GM12891 (cell line): ENCODE measurements at regions not wholly inside any gene's neighbourhood (a gene's known extent, or its start where the extent isn't known, plus 50 kb on each side); places are given as distances from the start of the nearest gene placed in this dataset.
"Not testable (repeated sequence)": the region's sequence is repeated elsewhere in the genome, so short reads cannot be mapped to it uniquely, and the experiment has no call there.

ENCODE experiments used
- DNase-seq: peaks from one replicate; pipeline ENCODE4 v3.0.0; 2011; ENCODE audit warnings: low spot score; ENCODE audit not compliant: insufficient read length
- FAIRE-seq: peaks from 2 replicates; lab custom pipeline; 2011; peaks lifted over from hg19 to GRCh38; lab: Jason Lieb, UNC
- PAX5 ChIP-seq: IDR thresholded peaks from 2 replicates; pipeline ENCODE4 v1.6.1; 2011; ENCODE audit warnings: low read length, moderate library complexity, mild to moderate bottlenecking; ENCODE audit not compliant: insufficient read depth, severe bottlenecking
- POLR2A ChIP-seq: IDR thresholded peaks from 2 replicates; pipeline ENCODE4 v1.6.1; 2011; ENCODE audit warnings: low read depth, low read length, control low read depth
- POLR2AphosphoS5 ChIP-seq: IDR thresholded peaks from 2 replicates; pipeline ENCODE4 v1.6.1; 2011; ENCODE audit warnings: low read depth, low read length, control low read depth
- POU2F2 ChIP-seq: IDR thresholded peaks from 2 replicates; pipeline ENCODE4 v1.6.1; 2011; ENCODE audit warnings: low read depth, mild to moderate bottlenecking, control low read depth, low read length, moderate library complexity
- SPI1 ChIP-seq: IDR thresholded peaks from 2 replicates; pipeline ENCODE4 v1.6.1; 2011; ENCODE audit warnings: low read depth, low read length, control low read depth
- TAF1 ChIP-seq: IDR thresholded peaks from 2 replicates; pipeline ENCODE4 v1.6.1; 2011; ENCODE audit warnings: low read depth, low read length, control low read depth

DNA sequence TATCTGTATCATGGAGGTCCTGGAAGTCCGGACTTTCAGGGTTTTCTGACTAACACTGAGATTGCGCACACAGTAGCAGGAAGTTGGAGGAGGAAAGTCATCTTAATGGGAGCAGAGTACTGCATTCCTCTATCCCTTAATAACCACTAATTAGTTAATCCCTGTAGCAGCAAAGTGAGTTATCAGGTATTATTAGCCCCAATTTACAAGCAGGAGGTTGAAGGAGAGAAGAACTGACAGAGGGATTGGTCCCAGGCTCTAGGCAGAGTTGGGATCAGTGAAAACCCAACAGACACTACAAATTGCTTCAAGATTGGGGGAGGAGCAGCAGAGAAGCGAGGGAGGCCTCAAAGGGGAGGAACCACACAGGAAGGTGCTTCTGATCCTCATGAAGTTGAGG lies 74.5 kb upstream of the XPA start:
- no peak for TF ChIP-seq PAX5
- FAIRE-seq (no peak), DNase-seq (no peak)

GRCh38 chr9:97772145-97772544 lies 75.0 kb upstream of the XPA start:
- no peak for FAIRE-seq
- TF ChIP-seq PAX5 (no peak), POU2F2 (no peak), SPI1 (no peak), TAF1 (no peak), POLR2AphosphoS5 (no peak), POLR2A (no peak)
- DNase-seq = no peak

DNA sequence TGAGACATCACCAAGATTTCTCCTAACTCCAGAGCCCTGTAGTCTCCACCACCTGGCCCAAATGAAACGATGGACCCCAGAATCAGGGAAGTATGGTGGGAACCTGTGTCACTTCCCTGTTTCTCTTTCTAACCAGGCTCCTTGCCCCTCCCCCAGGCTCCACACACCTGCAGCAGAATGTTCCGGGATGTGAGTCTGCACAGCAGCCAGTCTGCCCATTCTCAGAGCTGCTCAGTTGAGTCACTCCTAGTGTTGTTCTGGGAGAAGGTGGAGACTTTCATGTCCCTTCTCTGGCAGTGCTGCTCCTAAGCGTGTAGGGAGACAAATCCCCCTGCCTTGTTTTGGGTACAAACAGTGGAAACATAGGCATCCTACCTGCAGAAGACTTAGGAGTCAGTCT lies 76.0 kb upstream of the XPA start:
- DNase-seq (no peak), FAIRE-seq (no peak)
- TF ChIP-seq POLR2A = no peak
- TF ChIP-seq SPI1 = no peak

DNA sequence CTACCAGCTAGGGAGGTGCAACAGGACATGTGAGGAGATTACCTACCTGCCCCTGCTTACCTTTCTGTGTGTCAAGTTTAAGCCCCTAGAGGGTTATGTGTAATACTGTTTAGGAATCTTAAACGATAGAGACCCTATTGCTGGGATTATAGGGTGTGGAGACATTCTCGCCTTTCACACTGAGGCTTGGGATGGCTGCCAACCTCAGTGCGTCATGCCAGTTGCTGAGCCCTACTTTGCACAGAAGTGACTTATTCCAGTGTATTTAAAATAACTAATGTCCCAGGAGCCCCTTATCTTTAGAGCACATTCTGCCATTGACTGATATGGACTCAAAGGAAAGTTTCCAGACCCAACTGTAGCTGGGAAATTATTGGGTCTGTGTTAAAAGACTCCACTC lies 76.6 kb upstream of the XPA start:
- no peak for TF ChIP-seq SPI1
- TF ChIP-seq POLR2A = no peak
- TF ChIP-seq POU2F2 = no peak
- TF ChIP-seq POLR2AphosphoS5 = no peak
- no peak for TF ChIP-seq PAX5
- TF ChIP-seq TAF1 = no peak
- FAIRE-seq (no peak), DNase-seq (no peak)

DNA sequence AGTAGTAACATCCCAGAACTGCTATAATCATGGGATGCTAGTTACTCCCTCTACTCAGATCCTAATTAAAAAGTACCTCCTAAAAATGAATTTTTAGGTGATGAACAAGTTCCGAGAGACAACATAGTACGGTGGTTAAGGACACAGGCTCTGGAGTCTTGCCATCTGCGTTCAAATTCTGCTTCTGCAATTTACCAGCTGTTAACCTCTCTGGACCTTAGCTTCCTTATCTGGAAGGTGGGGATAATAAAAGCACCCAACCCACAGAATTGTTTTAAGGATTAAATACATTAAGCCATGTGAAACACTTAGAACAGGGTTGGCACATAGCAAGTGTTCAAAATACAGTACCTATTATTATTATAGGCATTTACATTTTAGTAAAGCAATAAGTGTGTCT lies 77.5 kb upstream of the XPA start:
- no peak for FAIRE-seq
- DNase-seq = no peak
- TF ChIP-seq POLR2A = no peak
- no peak for TF ChIP-seq PAX5
- TF ChIP-seq SPI1 = no peak
- TF ChIP-seq POLR2AphosphoS5 = no peak
- TF ChIP-seq POU2F2 = no peak
- no peak for TF ChIP-seq TAF1

- DNase-seq, FAIRE-seq: not testable (repeated sequence)
Observed at GRCh38 chr9:97778740-97779139, 74.3 kb upstream of the FOXE1 start.

DNA sequence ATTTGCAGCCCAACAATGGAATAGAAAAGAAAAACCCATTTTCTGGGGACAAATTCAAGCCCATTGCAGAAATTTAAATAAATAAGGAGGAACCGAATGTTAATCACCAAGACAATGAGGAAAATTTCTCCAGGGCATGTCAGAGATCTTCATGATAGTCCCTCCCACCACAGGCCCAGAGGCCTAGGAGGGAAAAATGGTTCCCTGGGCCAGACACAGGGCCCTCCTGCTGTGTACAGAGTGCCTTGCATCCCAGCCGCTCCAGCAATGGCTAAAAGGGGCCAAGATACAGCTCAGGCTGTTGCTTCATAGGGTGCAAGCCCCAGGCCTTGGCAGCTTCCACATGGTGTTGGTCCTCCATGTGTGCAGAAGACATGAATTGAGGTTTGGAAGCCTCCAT lies 73.4 kb upstream of the FOXE1 start:
- FAIRE-seq (no peak), DNase-seq (no peak)
- TF ChIP-seq TAF1 = no peak
- no peak for TF ChIP-seq PAX5
- no peak for TF ChIP-seq POU2F2
- TF ChIP-seq SPI1 = no peak
- no peak for TF ChIP-seq POLR2A
- no peak for TF ChIP-seq POLR2AphosphoS5

DNA sequence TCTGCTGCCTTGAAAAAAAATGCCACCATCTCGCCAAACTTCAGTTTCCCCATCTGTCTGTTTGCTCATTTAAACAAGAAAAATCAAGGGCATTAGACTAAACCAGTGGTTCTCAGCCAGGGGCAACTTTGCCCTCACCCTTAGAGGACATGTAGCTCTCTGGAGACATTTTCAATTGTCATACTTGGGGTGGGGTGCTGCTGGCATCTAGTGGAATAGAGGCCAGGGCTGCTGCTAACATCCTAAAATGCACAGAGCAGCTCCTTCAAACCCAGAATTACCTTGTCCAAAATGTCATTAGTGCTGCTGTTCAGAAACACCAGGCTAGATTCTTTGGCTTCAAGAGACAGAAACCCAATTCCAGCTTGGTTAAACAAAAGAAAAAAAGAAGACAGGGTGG lies 71.1 kb upstream of the FOXE1 start:
- FAIRE-seq (no peak), DNase-seq (no peak)
- TF ChIP-seq TAF1 = no peak
- TF ChIP-seq PAX5 = no peak
- TF ChIP-seq POLR2A = no peak
- no peak for TF ChIP-seq SPI1
- no peak for TF ChIP-seq POLR2AphosphoS5
- TF ChIP-seq POU2F2 = no peak

GRCh38 chr9:97786341-97786740 lies 66.7 kb upstream of the FOXE1 start:
- TF ChIP-seq PAX5 (no peak), POU2F2 (no peak), TAF1 (no peak), POLR2A (no peak), POLR2AphosphoS5 (no peak), SPI1 (no peak)
- no peak for DNase-seq
- FAIRE-seq = no peak

DNA sequence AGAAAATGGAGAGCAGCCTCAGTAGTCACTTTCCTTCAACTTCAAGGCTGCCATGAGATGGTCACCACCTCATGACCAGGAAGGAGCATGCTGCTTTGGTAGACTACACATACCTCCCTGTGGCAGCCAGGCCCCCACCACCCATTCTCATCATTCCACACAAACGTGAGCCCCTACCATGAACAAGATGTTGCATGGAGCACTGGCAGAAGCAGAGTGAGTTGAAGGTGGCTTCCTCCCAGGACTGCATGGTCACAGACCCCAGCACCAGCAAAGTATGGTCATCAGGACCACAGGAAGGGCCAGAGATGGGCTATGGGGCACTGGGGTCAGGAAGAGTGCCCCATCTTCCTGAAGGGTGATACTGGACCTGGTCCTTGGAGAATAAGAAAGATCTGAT lies 65.5 kb upstream of the FOXE1 start:
- FAIRE-seq = no peak
- no peak for TF ChIP-seq SPI1
- no peak for DNase-seq

GRCh38 chr9:97788763-97789663 lies 64.0 kb upstream of the FOXE1 start:
- FAIRE-seq = no peak
- no peak for TF ChIP-seq SPI1
- no peak for TF ChIP-seq POU2F2
- TF ChIP-seq PAX5 = no peak
- no peak for TF ChIP-seq TAF1
- TF ChIP-seq POLR2AphosphoS5 = no peak
- TF ChIP-seq POLR2A = no peak
- DNase-seq = no peak

- no peak for TF ChIP-seq POLR2A
- TF ChIP-seq SPI1 = no peak
- no peak for TF ChIP-seq TAF1
- TF ChIP-seq POU2F2 = no peak
- TF ChIP-seq POLR2AphosphoS5 = no peak
- no peak for TF ChIP-seq PAX5
- no peak for FAIRE-seq
- DNase-seq = no peak
Observed at GRCh38 chr9:97790542-97790941, 62.5 kb upstream of the FOXE1 start.
